Testis (tissue), 2 donors: ENCODE measurements at regions not wholly inside any gene's neighbourhood (a gene's known extent, or its start where the extent isn't known, plus 50 kb on each side); places are given as distances from the start of the nearest gene placed in this dataset.

Experiments
- CTCF ChIP-seq, 3 experiments: fragments of 450-650 bp in 2 of 3; fragments of 200-600 bp in 1 of 3; sonication (generic) in 1 of 3; IDR thresholded peaks; one replicate each; pipeline ENCODE4 v1.5.1; 2016 to 2019; ENCODE audit warnings: antibody characterized with exemption in 3 of 3, mild to moderate bottlenecking in 2 of 3, moderate library complexity in 1 of 3
- POLR2A ChIP-seq: fragments of 450-650 bp; IDR thresholded peaks from one replicate; pipeline ENCODE4 v1.6.1; 2017; ENCODE audit warnings: antibody characterized with exemption, mild to moderate bottlenecking, moderate library complexity

DNA sequence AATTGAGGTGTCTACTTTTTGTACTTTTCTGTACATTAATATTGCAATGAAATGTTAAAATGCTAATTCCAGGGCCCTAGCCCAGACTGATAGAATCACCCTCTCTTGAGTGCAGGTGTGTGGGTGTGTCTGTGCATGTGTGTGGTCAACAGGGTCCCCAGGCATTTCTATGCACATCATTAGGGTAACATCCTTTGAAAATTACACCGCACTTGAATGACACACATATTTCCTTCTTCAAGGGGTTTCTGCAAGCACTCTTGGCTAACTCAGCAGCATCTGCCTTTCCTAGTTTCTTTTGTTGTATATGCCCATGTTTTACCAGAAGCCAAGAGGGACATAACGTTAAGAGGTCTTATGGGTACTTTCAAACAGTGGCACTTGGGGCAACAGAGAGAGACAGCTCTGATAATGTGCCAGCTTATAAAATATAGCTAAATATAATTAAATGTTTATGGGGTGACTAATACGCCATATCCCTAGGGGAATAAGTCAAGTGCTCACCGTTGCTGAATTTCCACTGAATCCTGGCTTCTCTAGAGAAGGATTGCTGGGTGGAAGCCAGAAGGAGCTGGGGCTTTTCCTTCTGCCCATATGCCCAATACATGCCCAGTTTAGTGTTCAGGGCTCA, 54.5 kb upstream of the LRIG1 start:
- TF ChIP-seq CTCF (IDR thresholded peaks at IDR 0.05) (no peak), POLR2A (no peak)
